C4-2B (cell line): ENCODE measurements at regions not wholly inside any gene's neighbourhood (a gene's known extent, or its start where the extent isn't known, plus 50 kb on each side); places are given as distances from the start of the nearest gene placed in this dataset.

ENCODE experiments used
- H3K27ac ChIP-seq: fragments of 450-650 bp; 2 replicates; pipeline ENCODE4 v1.5.1; 2017
- CTCF ChIP-seq: fragments of 450-650 bp; conservative IDR thresholded peaks from 2 replicates; pipeline ENCODE4 v1.5.1; 2017; ENCODE audit warnings: mild to moderate bottlenecking
- ZFX ChIP-seq: fragments of 450-650 bp; IDR thresholded peaks from 2 replicates; pipeline ENCODE4 v1.6.1; 2017

DNA sequence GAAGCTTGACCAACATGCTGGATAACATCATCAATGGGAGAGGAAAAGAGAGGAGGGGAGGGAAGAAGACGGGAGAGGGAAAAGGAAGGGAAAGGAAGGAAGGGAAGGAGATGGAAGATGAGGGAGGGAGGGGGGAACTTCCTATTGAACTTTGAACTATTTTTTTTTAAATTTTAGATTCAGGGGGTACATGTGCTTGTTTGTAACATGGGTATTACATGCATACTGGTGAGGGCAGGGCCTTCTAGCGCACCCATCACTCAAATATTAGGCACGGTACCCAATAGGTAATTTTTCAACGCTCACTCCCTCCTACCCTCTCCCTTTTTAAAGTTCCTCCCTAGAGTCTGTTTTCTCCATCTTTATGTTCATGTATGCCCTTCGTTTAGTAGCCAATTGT lies 383.2 kb upstream of the XYLT1 start:
- no peak overlapping the region for H3K27ac ChIP-seq
- no peak for TF ChIP-seq CTCF
- no peak for TF ChIP-seq ZFX

DNA sequence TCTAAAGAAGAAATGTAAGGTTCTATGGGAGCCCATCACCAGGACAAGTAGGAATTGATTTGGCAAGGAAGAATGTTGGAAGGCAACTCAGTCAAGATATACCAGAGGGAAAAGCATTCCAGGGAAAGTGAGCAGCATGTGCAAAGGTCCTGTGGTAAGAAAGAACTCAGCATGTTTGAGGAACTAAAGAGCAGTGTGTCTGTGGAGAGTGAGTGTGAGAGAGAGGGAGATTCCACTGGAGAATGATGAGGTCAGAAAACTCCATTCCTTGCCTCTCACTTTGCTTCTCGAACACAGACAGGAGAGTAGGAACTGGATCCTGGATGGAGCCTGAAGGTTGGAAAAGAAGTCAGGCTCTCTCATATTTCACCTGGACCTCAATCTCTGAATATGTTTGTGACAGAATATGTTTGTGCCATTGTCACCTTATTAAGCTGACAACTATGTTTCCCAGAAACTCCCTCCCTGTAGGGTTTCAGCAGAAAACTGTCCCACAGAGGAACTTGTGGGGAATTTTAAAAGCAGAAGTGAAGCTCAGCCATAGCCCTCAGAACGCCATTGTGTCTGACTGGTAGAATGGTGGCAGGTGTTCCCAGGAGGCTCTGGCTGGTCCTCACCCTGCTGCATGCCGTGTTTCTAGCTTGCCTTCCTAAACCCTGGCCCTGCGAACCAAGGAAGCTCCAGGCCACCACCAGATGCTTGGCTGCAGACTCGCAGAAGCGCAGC lies 382.4 kb upstream of the XYLT1 start:
- TF ChIP-seq ZFX (no peak), CTCF (no peak)
- H3K27ac ChIP-seq, result no peak overlapping the region

DNA sequence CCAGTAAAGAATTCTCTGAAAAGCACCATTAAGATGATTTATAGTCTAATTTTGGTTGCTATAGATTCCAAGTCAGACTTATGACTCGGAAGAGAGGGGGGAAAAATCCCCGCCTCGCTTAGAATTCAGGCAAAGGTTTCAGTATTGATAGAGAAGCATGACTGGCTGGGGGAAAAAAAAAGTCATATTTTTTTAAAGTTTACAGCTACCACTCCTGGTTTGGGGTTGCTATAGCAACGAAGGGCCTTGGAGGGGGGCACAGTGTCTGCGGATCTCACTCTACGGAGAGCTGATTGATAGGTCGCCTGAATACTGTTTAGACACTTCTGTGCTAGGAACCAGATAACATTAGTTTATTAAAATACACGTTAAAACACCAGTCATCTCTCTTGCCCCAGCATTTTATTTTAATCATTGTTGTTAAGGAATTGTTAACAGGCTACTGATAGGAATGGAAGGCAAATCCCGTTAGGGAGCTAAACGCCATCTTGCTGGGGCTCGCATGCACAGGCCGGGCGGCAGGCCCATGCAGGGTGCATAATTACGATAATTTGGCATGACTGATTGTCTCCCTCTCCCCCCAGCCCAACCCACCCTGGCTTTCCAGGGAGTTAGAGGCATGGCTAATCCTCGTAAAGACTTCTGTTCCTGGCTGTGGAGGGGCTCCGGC lies 380.0 kb upstream of the XYLT1 start:
- no peak overlapping the region for H3K27ac ChIP-seq
- TF ChIP-seq CTCF (no peak), ZFX (no peak)

DNA sequence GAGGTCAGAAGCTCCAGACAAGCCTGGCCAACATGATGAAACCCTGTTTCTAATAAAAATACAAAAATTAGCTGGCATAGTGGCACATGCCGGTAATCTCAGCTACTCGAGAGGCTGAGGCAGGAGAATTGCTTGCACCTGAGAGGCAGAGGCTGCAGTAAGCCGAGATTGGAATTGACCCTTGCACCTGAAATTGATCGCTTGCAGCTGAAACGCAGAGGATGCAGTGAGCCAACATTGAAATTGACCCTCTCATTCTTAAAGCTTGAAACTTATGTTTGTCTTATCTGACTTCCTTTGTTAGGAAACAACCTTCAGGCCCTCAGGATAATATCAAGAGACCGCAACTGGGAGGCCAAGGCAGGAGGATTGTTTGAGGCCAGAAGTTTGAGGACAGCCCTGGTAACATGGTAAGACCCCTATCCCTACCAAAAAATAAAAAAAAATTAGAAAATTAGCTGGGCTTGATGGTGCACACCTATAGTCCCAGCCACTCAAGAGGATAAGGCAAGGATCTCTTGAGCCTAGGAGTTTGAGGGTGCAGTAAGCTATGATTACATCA lies 376.6 kb upstream of the XYLT1 start:
- no peak overlapping the region for H3K27ac ChIP-seq
- TF ChIP-seq ZFX (no peak), CTCF (no peak)

- no peak overlapping the region for H3K27ac ChIP-seq
- TF ChIP-seq ZFX, result no peak
- no peak for TF ChIP-seq CTCF
These were observed 375.3 kb upstream of the XYLT1 start for GRCh38 chr16:17846030-17846429.

- no peak overlapping the region for H3K27ac ChIP-seq
- no peak for TF ChIP-seq CTCF
These were observed 374.3 kb upstream of the XYLT1 start for GRCh38 chr16:17845031-17845430.

- TF ChIP-seq CTCF (no peak), ZFX (no peak)
- H3K27ac ChIP-seq, result no peak overlapping the region
These were observed 373.1 kb upstream of the XYLT1 start for GRCh38 chr16:17843905-17844304.
